NT2/D1 (cell line): ENCODE measurements at regions not wholly inside any gene's neighbourhood (a gene's known extent, or its start where the extent isn't known, plus 50 kb on each side); places are given as distances from the start of the nearest gene placed in this dataset.

ENCODE experiments used
- DNase-seq: peaks from one replicate; pipeline ENCODE4 v3.0.0-alpha.2; 2011; ENCODE audit warnings: low read depth, low spot score
- H3K27me3 ChIP-seq: 2 replicates; pipeline ENCODE4 v1.6.0; 2011; ENCODE audit warnings: mild to moderate bottlenecking; ENCODE audit not compliant: insufficient read length, insufficient read depth
- H3K36me3 ChIP-seq: 2 replicates; pipeline ENCODE4 v1.6.1; 2011; ENCODE audit warnings: mild to moderate bottlenecking, low read length, mixed read lengths; ENCODE audit not compliant: insufficient read depth, insufficient read length
- H3K4me1 ChIP-seq: 2 replicates; pipeline ENCODE4 v1.5.1; 2011; ENCODE audit not compliant: insufficient read depth, insufficient read length
- H3K4me3 ChIP-seq: 2 replicates; pipeline ENCODE4 v1.5.1; 2011; ENCODE audit warnings: low read depth; ENCODE audit not compliant: insufficient read length
- H3K9ac ChIP-seq: 2 replicates; pipeline ENCODE4 v1.6.0; 2011; ENCODE audit warnings: low read depth; ENCODE audit not compliant: insufficient read length
- H3K9me3 ChIP-seq: 2 replicates; pipeline ENCODE4 v1.5.1; 2011; ENCODE audit warnings: mild to moderate bottlenecking, low read length; ENCODE audit not compliant: insufficient read depth
- SUZ12 ChIP-seq: IDR thresholded peaks from 2 replicates; pipeline ENCODE4 v1.6.1; 2011; ENCODE audit not compliant: insufficient read length, insufficient read depth; ENCODE audit errors: extremely low read depth
- YY1 ChIP-seq: IDR thresholded peaks from 2 replicates; pipeline ENCODE4 v1.6.1; 2011; ENCODE audit not compliant: insufficient read length, insufficient read depth
- ZNF274 ChIP-seq: IDR thresholded peaks from 2 replicates; pipeline ENCODE4 v1.6.1; 2011; ENCODE audit warnings: mild to moderate bottlenecking, low read depth, low read length

DNA sequence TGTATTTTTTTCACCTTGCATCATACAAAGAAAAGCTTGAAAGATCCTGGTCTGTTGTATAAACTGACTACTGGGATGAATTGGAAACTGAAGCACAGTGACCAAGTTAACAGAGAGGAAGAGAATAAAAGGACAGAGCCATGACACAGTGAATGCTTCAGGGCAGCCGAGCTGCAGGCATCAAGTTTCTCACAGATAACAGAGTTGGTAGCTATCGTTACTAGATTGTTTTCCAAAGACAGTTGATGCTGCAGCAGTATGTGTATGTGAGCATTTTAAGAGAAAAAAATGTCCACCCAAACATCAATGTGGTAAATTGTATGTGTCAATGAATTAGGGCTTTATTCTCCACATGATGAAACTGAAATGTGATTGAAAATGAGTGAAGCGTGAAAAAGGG lies 1032.7 kb downstream of the ADGRL3 start:
- Histone ChIP-seq H3K36me3 (no peaks in the 10 kb centered on the region), H3K4me1 (no peaks in the 10 kb centered on the region), H3K9me3 (no peaks in the 10 kb centered on the region), H3K9ac (no peak overlapping the region), H3K4me3 (no peak overlapping the region), H3K27me3 (no peaks in the 10 kb centered on the region)
- TF ChIP-seq SUZ12 (no peak), ZNF274 (no peak), YY1 (no peak)
- no peak for DNase-seq

DNA sequence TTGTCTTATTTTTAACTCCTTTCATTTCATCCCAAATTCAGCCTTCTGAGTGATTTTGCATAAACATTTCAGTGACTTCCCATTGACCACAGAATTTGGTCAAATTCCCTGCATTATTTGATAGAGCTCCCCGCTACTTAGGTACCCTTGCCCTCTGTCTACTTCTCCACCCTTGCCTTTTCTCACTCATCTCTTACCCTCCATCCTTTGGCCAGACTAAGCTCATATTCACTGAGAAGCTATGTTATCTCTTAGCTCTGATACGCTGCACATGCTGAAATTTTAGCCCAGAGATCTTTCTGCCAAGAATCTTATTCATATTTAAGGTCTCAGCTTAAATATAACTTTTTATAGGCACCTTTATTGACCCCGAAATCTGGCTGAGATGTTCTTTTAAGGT lies 1031.9 kb downstream of the ADGRL3 start:
- Histone ChIP-seq H3K4me1 (no peaks in the 10 kb centered on the region), H3K27me3 (no peaks in the 10 kb centered on the region), H3K9ac (no peak overlapping the region)

DNA sequence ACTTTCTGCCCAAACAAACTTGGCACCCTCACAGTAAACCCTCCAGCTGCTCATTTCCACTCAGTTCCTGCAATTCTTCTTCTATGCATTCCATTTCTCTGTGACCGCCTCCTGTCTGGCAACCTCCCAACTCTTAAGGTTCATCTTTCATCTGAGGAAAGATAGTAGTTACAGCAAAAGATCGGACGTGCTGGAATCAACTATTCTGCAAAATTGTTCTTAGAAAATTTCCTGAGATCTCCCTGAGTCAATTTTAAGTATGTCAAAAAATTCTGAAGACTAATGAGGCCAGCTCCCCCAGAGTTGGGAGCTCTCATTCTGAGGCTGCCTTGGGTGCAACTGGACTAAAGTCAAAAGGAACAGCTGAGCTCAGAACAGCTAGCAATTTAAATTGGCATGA lies 1026.0 kb downstream of the ADGRL3 start:
- no peaks in the 10 kb centered on the region for H3K36me3 ChIP-seq
- no peaks in the 10 kb centered on the region for H3K9me3 ChIP-seq
- H3K4me3 ChIP-seq: no peak overlapping the region
- TF ChIP-seq YY1: no peak
- no peak for TF ChIP-seq SUZ12
- TF ChIP-seq ZNF274: no peak
- H3K4me1 ChIP-seq: no peaks in the 10 kb centered on the region
- no peaks in the 10 kb centered on the region for H3K27me3 ChIP-seq
- DNase-seq: no peak
- H3K9ac ChIP-seq: no peak overlapping the region

More for the DNA sequence above, 1031.9 kb downstream of the ADGRL3 start:
- H3K36me3 ChIP-seq: no peaks in the 10 kb centered on the region
- H3K4me3 ChIP-seq: no peak overlapping the region
- H3K9me3 ChIP-seq: no peaks in the 10 kb centered on the region
- no peak for DNase-seq
- no peak for TF ChIP-seq YY1
- TF ChIP-seq SUZ12: no peak
- no peak for TF ChIP-seq ZNF274

DNA sequence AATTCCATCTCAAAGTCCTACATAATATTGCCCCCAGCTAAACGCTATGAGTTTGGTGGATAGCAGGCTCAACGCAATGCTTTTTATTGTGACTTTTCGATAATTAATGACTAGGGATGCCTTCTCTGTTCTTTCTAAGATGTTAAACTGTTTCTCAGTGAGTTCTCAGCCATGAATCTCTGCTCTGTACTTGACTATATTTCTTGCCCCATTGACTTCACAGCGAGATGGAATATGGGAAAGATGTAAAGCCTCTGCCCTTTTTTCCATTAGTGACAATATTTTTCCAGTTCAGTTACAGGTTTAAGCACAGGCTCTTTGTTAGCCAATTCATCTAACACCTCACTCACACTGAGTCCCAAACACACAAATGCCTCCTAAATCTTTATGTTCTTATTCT lies 1022.0 kb downstream of the ADGRL3 start:
- no peaks in the 10 kb centered on the region for H3K4me1 ChIP-seq
- no peaks in the 10 kb centered on the region for H3K9me3 ChIP-seq
- TF ChIP-seq SUZ12: no peak
- no peak for TF ChIP-seq YY1
- no peak for TF ChIP-seq ZNF274
- no peaks in the 10 kb centered on the region for H3K36me3 ChIP-seq
- H3K27me3 ChIP-seq: no peaks in the 10 kb centered on the region
- H3K9ac ChIP-seq: no peak overlapping the region
- no peak overlapping the region for H3K4me3 ChIP-seq
- DNase-seq: no peak

DNA sequence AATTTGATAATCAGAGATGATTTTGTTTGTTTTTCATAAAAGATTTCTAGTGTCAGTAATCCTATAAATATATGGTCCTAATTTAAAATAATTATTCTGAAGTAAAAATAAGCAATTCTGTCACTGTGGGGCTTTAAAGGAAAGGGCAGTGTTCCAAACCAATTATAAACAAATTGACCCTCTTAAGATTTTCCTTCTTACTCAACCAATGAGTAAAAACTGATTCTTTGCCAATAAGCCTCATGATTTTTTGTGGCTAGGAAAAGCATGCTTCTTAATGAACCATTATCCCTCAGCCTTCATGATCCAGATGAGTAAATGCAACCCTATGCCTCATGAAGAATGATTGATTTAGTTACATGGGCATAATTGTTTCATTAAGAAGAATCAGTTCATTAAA lies 1010.4 kb downstream of the ADGRL3 start:
- Histone ChIP-seq H3K36me3 (no peaks in the 10 kb centered on the region), H3K4me3 (no peak overlapping the region), H3K9me3 (no peaks in the 10 kb centered on the region), H3K27me3 (no peaks in the 10 kb centered on the region), H3K4me1 (no peaks in the 10 kb centered on the region), H3K9ac (no peak overlapping the region)
- no peak for TF ChIP-seq SUZ12
- TF ChIP-seq ZNF274: no peak
- TF ChIP-seq YY1: no peak
- no peak for DNase-seq

DNA sequence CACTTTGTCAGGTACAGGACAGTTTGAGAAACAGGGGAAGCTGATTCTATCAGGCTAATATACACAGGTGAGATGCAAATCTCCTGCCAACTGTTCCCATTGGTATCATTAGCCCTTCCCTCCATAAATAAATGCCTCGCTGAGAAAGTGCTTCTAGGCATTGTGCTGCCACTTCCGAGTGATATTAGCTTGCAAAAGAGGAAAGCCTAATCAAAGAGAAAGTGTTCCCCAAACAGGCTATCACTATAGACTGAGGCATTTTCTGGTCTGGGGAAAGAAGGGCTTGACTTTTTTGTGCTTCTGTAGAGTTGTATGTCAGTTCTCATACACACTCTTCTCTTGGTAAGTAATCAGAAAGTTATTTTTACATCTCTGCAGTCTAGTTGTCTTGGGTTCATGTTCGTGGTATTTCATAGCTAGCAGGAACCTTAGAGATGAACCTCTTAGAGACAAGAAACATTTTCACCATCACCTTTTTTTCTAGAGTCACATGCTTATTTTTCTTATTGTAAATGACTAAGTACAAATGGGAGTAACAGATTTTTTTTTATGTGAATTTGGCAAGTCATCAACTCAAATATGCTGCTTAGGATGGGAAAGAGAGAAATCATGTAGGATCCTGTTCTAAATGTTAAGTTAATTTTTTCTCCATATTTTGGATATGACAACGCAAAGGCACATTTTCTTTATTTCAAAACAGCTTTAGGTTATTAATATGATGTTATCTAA lies 1009.8 kb downstream of the ADGRL3 start:
- no peaks in the 10 kb centered on the region for H3K36me3 ChIP-seq
- no peak overlapping the region for H3K9ac ChIP-seq
- no peaks in the 10 kb centered on the region for H3K27me3 ChIP-seq
- no peaks in the 10 kb centered on the region for H3K9me3 ChIP-seq
- DNase-seq: no peak
- H3K4me3 ChIP-seq: no peak overlapping the region
- no peak for TF ChIP-seq ZNF274
- TF ChIP-seq YY1: no peak
- no peak for TF ChIP-seq SUZ12
- H3K4me1 ChIP-seq: no peaks in the 10 kb centered on the region

DNA sequence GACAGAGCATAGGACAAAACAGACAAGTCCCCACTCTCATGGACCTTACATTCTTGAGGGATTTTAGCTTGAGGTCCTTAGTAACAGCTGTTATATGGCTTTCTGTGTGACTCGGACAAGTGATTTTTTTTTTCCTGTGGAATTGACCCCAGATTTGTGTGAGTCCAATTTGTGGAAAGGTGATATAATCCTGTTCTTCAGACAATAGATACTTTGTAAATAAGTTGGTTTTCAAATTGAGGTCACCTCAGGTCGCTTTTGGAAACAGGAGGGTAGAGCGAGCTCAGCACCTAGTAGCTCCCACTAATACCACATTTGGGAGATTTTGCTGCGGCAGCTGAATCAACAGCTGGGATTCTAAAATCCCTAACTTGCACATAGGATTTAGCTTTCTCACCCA lies 1008.8 kb downstream of the ADGRL3 start:
- Histone ChIP-seq H3K27me3 (no peaks in the 10 kb centered on the region), H3K36me3 (no peaks in the 10 kb centered on the region), H3K4me1 (no peaks in the 10 kb centered on the region), H3K9ac (no peak overlapping the region), H3K9me3 (no peaks in the 10 kb centered on the region), H3K4me3 (no peak overlapping the region)
- DNase-seq: no peak
- no peak for TF ChIP-seq SUZ12
- TF ChIP-seq YY1: no peak
- TF ChIP-seq ZNF274: no peak

DNA sequence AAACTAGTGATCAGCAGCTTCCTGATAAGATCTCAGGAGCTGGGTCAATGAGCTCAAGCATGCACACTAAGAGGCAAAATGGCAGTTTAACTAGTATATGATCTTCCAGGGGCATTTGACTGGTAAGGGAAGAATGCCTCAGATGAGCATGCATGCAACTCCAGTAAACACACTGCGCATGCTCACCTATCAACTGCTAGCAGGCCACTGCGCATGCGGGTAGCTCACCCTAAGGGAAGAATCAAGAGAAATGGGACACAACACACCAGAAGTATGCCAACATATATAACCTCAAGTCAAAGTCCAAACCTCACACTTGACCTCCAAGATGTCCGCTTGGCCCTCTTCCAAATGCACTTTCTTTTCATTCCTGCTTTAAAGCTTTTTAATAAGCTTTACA lies 1004.0 kb downstream of the ADGRL3 start:
- Histone ChIP-seq H3K9ac (no peak overlapping the region), H3K9me3 (no peaks in the 10 kb centered on the region), H3K27me3 (no peaks in the 10 kb centered on the region), H3K4me3 (no peak overlapping the region), H3K36me3 (no peaks in the 10 kb centered on the region), H3K4me1 (no peaks in the 10 kb centered on the region)
- no peak for DNase-seq
- no peak for TF ChIP-seq ZNF274
- TF ChIP-seq SUZ12: no peak
- no peak for TF ChIP-seq YY1
